Neural cell (in vitro differentiated cells): ENCODE measurements at regions not wholly inside any gene's neighbourhood (a gene's known extent, or its start where the extent isn't known, plus 50 kb on each side); places are given as distances from the start of the nearest gene placed in this dataset.

Experiments
- H2AFZ ChIP-seq: fragments of 200-600, 300-800 bp; sonication (generic), shearing (Covaris generic); 2 replicates; pipeline ENCODE4 v1.6.0; 2014; ENCODE audit warnings: low read depth, mild to moderate bottlenecking, antibody characterized with exemption, low read length, moderate library complexity
- H3F3A ChIP-seq: fragments of 200-600 bp; shearing (Covaris generic); 2 replicates; pipeline ENCODE4 v1.6.1; 2016; ENCODE audit warnings: mild to moderate bottlenecking, moderate library complexity, mixed read lengths, antibody characterized with exemption, low read length; ENCODE audit not compliant: insufficient read depth, poor library complexity, severe bottlenecking
- H3K27ac ChIP-seq: fragments of 200-600, 300-800 bp; sonication (generic), shearing (Covaris generic); 2 replicates; pipeline ENCODE4 v1.5.1; 2014; ENCODE audit warnings: mild to moderate bottlenecking, low read length, moderate library complexity
- H3K27me3 ChIP-seq: fragments of 300-800, 200-600 bp; sonication (generic), shearing (Covaris generic); 2 replicates; pipeline ENCODE4 v1.6.0; 2014; ENCODE audit warnings: mild to moderate bottlenecking, low read depth, low read length, moderate library complexity; ENCODE audit not compliant: insufficient read depth
- H3K36me3 ChIP-seq: fragments of 300-800, 200-600 bp; sonication (generic), shearing (Covaris generic); 2 replicates; pipeline ENCODE4 v1.5.1; 2014; ENCODE audit warnings: mild to moderate bottlenecking, antibody characterized with exemption, low read length, moderate library complexity; ENCODE audit not compliant: insufficient read depth
- H3K4me2 ChIP-seq: fragments of 300-800, 200-600 bp; sonication (generic), shearing (Covaris generic); 2 replicates; pipeline ENCODE4 v1.6.0; 2014; ENCODE audit warnings: mild to moderate bottlenecking, low read length
- H3K4me3 ChIP-seq: fragments of 300-800, 200-600 bp; sonication (generic), shearing (Covaris generic); 2 replicates; pipeline ENCODE4 v1.5.1; 2014; ENCODE audit warnings: mild to moderate bottlenecking, low read length, moderate library complexity
- H3K79me2 ChIP-seq: fragments of 200-600 bp; shearing (Covaris generic); replicated peaks from 2 replicates; pipeline ENCODE4 v1.6.0; 2014; ENCODE audit warnings: mild to moderate bottlenecking, low read length, moderate library complexity; ENCODE audit not compliant: insufficient read depth
- H3K9ac ChIP-seq: fragments of 300-800, 200-600 bp; sonication (generic), shearing (Covaris generic); 2 replicates; pipeline ENCODE4 v1.6.1; 2016; ENCODE audit warnings: mild to moderate bottlenecking, low read length, mixed read lengths
- H3K9me2 ChIP-seq: fragments of 200-600 bp; shearing (Covaris generic); 2 replicates; pipeline ENCODE4 v1.6.1; 2016; ENCODE audit warnings: mild to moderate bottlenecking, low read length, mixed read lengths; ENCODE audit not compliant: insufficient read depth
- H3K9me3 ChIP-seq: fragments of 200-600, 300-800 bp; sonication (generic), shearing (Covaris generic); 2 replicates; pipeline ENCODE4 v1.6.1; 2016; ENCODE audit warnings: mild to moderate bottlenecking, mixed run types, low read length, moderate library complexity, mixed read lengths
- H4K20me1 ChIP-seq: fragments of 200-600 bp; shearing (Covaris generic); 2 replicates; pipeline ENCODE4 v1.6.1; 2016; ENCODE audit warnings: mild to moderate bottlenecking, mixed run types; ENCODE audit not compliant: insufficient read depth
- EP300 ChIP-seq: fragments of 450-650 bp; conservative IDR thresholded peaks from 2 replicates; pipeline ENCODE4 v1.6.1; 2014; ENCODE audit warnings: antibody characterized with exemption, mild to moderate bottlenecking, moderate library complexity; ENCODE audit not compliant: poor library complexity, severe bottlenecking
- EZH2 ChIP-seq: fragments of 200-600, 300-800 bp; shearing (Covaris generic), sonication (generic); IDR thresholded peaks from 2 replicates; pipeline ENCODE4 v1.6.1; 2014; ENCODE audit warnings: antibody characterized with exemption, low read length, borderline replicate concordance, mild to moderate bottlenecking; ENCODE audit not compliant: insufficient read depth, poor library complexity, severe bottlenecking
- MXI1 ChIP-seq: fragments of 450-650 bp; conservative IDR thresholded peaks from 2 replicates; pipeline ENCODE4 v1.6.1; 2014; ENCODE audit warnings: antibody characterized with exemption, mild to moderate bottlenecking; ENCODE audit not compliant: poor library complexity, severe bottlenecking
- POLR2AphosphoS5 ChIP-seq: IDR thresholded peaks from 2 replicates; pipeline ENCODE4 v1.6.1; 2012
- RAD21 ChIP-seq: fragments of 450-650 bp; conservative IDR thresholded peaks from 2 replicates; pipeline ENCODE4 v1.6.1; 2014; ENCODE audit warnings: antibody characterized with exemption, mild to moderate bottlenecking, moderate library complexity
- SMC3 ChIP-seq: fragments of 450-650 bp; conservative IDR thresholded peaks from 2 replicates; pipeline ENCODE4 v1.6.1; 2014; ENCODE audit warnings: antibody characterized with exemption, mild to moderate bottlenecking, moderate library complexity; ENCODE audit not compliant: poor library complexity
- TAF1 ChIP-seq: IDR thresholded peaks from 2 replicates; pipeline ENCODE4 v1.6.1; 2012; ENCODE audit warnings: low read depth
- TF ChIP-seq, protein P1 (sequence below): IDR thresholded peaks from 2 replicates; pipeline ENCODE4 v1.6.1; 2012; ENCODE audit warnings: borderline replicate concordance
- TF ChIP-seq, protein P2 (sequence below): fragments of 450-650 bp; IDR thresholded peaks from 2 replicates; pipeline ENCODE4 v1.5.1; 2014; ENCODE audit warnings: antibody characterized with exemption, mild to moderate bottlenecking, moderate library complexity; ENCODE audit not compliant: poor library complexity, severe bottlenecking

DNA sequence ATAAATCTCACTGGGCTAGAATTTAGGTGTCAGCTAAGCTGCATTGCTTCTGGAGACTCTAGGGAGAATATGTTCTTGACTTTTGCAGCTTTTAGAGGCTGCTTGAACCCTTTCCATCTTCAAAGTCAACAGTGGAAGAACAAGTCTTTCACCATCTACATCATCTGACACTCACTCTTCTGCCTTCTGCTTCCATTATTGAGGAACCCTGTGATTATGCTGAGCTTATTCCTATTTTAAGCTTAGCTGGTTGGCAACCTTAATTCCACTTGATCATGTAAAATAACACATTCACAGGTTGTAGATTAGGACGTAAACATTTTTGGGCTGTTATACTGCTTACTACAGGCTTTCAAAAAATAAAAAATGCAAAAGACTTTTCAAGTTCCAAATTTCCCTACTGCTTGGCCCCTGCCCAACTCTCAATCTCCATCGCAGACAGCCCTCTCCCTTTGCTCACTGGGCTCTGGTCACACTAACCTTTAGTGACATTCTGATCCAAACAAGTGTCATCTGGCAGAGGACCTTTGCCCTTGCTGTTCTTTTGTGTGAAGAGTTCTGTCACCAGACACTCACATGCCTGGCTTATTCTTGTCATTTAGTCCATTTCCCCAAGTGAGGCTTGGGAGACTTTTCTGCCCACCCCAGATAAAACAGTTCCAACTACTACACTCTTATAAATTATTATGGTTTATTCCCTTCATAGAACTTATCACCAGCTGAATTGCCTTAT is 1056.0 kb downstream of the STIM2 start:
- H3K27ac ChIP-seq: no peak overlapping the region
- TF ChIP-seq, protein P1, sequence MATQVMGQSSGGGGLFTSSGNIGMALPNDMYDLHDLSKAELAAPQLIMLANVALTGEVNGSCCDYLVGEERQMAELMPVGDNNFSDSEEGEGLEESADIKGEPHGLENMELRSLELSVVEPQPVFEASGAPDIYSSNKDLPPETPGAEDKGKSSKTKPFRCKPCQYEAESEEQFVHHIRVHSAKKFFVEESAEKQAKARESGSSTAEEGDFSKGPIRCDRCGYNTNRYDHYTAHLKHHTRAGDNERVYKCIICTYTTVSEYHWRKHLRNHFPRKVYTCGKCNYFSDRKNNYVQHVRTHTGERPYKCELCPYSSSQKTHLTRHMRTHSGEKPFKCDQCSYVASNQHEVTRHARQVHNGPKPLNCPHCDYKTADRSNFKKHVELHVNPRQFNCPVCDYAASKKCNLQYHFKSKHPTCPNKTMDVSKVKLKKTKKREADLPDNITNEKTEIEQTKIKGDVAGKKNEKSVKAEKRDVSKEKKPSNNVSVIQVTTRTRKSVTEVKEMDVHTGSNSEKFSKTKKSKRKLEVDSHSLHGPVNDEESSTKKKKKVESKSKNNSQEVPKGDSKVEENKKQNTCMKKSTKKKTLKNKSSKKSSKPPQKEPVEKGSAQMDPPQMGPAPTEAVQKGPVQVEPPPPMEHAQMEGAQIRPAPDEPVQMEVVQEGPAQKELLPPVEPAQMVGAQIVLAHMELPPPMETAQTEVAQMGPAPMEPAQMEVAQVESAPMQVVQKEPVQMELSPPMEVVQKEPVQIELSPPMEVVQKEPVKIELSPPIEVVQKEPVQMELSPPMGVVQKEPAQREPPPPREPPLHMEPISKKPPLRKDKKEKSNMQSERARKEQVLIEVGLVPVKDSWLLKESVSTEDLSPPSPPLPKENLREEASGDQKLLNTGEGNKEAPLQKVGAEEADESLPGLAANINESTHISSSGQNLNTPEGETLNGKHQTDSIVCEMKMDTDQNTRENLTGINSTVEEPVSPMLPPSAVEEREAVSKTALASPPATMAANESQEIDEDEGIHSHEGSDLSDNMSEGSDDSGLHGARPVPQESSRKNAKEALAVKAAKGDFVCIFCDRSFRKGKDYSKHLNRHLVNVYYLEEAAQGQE: no peak
- TF ChIP-seq POLR2AphosphoS5: no peak
- no peak for TF ChIP-seq MXI1
- no peak for TF ChIP-seq EP300
- TF ChIP-seq, protein P2, sequence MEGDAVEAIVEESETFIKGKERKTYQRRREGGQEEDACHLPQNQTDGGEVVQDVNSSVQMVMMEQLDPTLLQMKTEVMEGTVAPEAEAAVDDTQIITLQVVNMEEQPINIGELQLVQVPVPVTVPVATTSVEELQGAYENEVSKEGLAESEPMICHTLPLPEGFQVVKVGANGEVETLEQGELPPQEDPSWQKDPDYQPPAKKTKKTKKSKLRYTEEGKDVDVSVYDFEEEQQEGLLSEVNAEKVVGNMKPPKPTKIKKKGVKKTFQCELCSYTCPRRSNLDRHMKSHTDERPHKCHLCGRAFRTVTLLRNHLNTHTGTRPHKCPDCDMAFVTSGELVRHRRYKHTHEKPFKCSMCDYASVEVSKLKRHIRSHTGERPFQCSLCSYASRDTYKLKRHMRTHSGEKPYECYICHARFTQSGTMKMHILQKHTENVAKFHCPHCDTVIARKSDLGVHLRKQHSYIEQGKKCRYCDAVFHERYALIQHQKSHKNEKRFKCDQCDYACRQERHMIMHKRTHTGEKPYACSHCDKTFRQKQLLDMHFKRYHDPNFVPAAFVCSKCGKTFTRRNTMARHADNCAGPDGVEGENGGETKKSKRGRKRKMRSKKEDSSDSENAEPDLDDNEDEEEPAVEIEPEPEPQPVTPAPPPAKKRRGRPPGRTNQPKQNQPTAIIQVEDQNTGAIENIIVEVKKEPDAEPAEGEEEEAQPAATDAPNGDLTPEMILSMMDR: no peak
- TF ChIP-seq SMC3: no peak
- TF ChIP-seq EZH2: no peak
- TF ChIP-seq RAD21: no peak
- no peak for TF ChIP-seq TAF1
- no peaks in the 10 kb centered on the region for H3K36me3 ChIP-seq
- H3K9ac ChIP-seq: no peak overlapping the region
- no peaks in the 10 kb centered on the region for H3K9me3 ChIP-seq
- H3K4me3 ChIP-seq: no peak overlapping the region
- no peaks in the 10 kb centered on the region for H3F3A ChIP-seq
- no peak overlapping the region for H3K4me2 ChIP-seq
- no peak overlapping the region for H2AFZ ChIP-seq
- no peaks in the 10 kb centered on the region for H3K9me2 ChIP-seq
- no peaks in the 10 kb centered on the region for H3K79me2 ChIP-seq
- H4K20me1 ChIP-seq: no peaks in the 10 kb centered on the region
- H3K27me3 ChIP-seq: no peaks in the 10 kb centered on the region

DNA sequence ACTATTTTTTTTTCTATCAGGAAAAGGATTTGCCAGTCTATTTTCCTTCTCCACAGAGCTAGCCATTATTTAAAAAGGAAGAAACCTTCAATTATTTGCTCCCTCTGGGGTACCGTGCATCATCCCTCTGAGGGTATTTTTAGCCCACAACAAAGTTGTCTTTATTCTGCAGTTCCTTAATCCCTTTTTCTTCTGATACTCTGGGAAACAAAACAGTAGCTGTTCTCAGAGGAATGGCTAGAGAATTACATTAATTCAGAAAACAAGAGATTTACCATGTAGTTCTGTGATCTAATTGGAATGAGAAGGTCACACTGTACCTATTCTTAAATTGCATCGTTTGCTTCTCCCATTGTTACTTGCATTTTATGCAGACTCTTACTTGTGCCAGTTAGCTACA is 1056.7 kb downstream of the STIM2 start:
- H3F3A ChIP-seq: no peaks in the 10 kb centered on the region
- no peak overlapping the region for H3K4me3 ChIP-seq
- no peaks in the 10 kb centered on the region for H3K36me3 ChIP-seq
- no peaks in the 10 kb centered on the region for H3K9me2 ChIP-seq
- no peaks in the 10 kb centered on the region for H4K20me1 ChIP-seq
- H3K79me2 ChIP-seq: no peaks in the 10 kb centered on the region
- TF ChIP-seq TAF1 (no peak), EZH2 (no peak), RAD21 (no peak), POLR2AphosphoS5 (no peak), SMC3 (no peak), EP300 (no peak), MXI1 (no peak)
- TF ChIP-seq, protein P2: no peak
- TF ChIP-seq, protein P1: no peak
- H3K4me2 ChIP-seq: no peak overlapping the region
- H2AFZ ChIP-seq: no peak overlapping the region
- no peak overlapping the region for H3K27ac ChIP-seq
- H3K9ac ChIP-seq: no peak overlapping the region
- no peaks in the 10 kb centered on the region for H3K27me3 ChIP-seq
- no peaks in the 10 kb centered on the region for H3K9me3 ChIP-seq
